ENCODE measurements at regions not wholly inside any gene's neighbourhood (a gene's known extent, or its start where the extent isn't known, plus 50 kb on each side); places are given as distances from the start of the nearest gene placed in this dataset.

DNA sequence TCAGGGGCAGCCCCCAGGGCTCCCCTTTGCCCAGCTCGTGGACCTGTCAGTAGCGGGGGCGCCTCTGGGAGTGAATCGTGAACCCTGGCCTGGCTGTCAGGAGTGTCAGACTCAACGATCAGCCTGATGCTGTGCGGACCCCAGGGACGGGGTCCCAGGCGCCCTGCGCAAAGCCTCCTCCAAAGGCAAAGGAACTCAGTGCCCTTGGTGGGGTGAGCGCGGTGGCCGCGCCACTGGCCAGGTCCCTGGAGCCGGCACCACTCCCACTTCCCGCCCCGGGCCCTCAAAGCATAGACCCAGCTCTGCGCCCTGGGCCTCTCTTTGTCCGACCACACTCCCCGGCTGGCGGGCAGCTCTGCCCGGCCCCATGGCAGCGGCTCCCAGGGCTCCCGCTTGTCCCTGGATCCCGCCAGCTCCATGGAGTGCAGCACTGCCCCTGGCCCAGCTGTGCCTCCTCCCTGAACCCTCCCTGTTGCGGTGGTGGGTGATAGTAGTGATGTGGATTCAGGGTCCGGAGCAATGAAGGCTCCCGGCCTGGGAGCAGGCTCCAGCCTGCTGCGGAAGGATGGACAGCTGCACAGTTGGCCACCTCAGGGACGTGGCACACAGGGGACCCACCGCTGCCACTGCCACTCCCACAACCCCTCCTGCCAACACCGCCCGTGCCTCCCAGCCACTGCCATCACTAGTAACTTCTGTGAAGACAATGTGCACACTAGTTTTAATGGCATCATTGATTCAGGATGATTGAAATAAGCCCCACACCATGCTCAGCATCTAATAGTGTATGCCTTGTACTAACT lies 263.8 kb downstream of the ZBBX start:
- in situ Hi-C loops (cut with HindIII; ENCODE audit: low pct_unique_long_range_greater_than_20kb, low sequenced_read_pairs), result no loop called here
- BruUV-seq (replicated peaks), result no TSS peak
- no peak for ATAC-seq
- POLR2A ChIA-PET, result no interaction called here
- Histone ChIP-seq H3K9me3 (ENCODE audit: control insufficient read depth, insufficient read depth, low read depth, low read length) (no peaks in the 10 kb centered on the region), H3K4me3 (ENCODE audit: low read depth in 2 of 2, low read length in 2 of 2) (no peak overlapping the region), H3K4me1 (ENCODE audit: control insufficient read depth, insufficient read depth, low read length) (no peaks in the 10 kb centered on the region), H3K27me3 (ENCODE audit: control insufficient read depth, insufficient read depth, low read length) (no peaks in the 10 kb centered on the region), H3K27ac (ENCODE audit: low read length) (no peak overlapping the region), H3K36me3 (ENCODE audit: control insufficient read depth, insufficient read depth, low read length) (no peaks in the 10 kb centered on the region)
- CTCF ChIA-PET, result no interaction called here
- TF ChIP-seq POLR2AphosphoS5 (IDR thresholded peaks at IDR 0.05; ENCODE audit: low read depth, low read length) (no peak), CTCF (IDR thresholded peaks at IDR 0.05) (no peak), SIN3A (IDR thresholded peaks at IDR 0.05; ENCODE audit: borderline replicate concordance, insufficient read depth, low read depth, low read length) (no peak), TCF7L2 (IDR thresholded peaks at IDR 0.05; ENCODE audit: low read depth, low read length) (no peak)
- TF ChIP-seq, protein P1, sequence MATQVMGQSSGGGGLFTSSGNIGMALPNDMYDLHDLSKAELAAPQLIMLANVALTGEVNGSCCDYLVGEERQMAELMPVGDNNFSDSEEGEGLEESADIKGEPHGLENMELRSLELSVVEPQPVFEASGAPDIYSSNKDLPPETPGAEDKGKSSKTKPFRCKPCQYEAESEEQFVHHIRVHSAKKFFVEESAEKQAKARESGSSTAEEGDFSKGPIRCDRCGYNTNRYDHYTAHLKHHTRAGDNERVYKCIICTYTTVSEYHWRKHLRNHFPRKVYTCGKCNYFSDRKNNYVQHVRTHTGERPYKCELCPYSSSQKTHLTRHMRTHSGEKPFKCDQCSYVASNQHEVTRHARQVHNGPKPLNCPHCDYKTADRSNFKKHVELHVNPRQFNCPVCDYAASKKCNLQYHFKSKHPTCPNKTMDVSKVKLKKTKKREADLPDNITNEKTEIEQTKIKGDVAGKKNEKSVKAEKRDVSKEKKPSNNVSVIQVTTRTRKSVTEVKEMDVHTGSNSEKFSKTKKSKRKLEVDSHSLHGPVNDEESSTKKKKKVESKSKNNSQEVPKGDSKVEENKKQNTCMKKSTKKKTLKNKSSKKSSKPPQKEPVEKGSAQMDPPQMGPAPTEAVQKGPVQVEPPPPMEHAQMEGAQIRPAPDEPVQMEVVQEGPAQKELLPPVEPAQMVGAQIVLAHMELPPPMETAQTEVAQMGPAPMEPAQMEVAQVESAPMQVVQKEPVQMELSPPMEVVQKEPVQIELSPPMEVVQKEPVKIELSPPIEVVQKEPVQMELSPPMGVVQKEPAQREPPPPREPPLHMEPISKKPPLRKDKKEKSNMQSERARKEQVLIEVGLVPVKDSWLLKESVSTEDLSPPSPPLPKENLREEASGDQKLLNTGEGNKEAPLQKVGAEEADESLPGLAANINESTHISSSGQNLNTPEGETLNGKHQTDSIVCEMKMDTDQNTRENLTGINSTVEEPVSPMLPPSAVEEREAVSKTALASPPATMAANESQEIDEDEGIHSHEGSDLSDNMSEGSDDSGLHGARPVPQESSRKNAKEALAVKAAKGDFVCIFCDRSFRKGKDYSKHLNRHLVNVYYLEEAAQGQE (IDR thresholded peaks at IDR 0.05; ENCODE audit: insufficient read depth in 1 of 2, low read depth in 2 of 2, low read length in 1 of 2), result no peak
- DNase-seq (ENCODE audit: low read depth, low spot score), result no peak
- intact Hi-C loops (cut with micrococcal nuclease; ENCODE audit: unreplicated experiment), result no loop called here

DNA sequence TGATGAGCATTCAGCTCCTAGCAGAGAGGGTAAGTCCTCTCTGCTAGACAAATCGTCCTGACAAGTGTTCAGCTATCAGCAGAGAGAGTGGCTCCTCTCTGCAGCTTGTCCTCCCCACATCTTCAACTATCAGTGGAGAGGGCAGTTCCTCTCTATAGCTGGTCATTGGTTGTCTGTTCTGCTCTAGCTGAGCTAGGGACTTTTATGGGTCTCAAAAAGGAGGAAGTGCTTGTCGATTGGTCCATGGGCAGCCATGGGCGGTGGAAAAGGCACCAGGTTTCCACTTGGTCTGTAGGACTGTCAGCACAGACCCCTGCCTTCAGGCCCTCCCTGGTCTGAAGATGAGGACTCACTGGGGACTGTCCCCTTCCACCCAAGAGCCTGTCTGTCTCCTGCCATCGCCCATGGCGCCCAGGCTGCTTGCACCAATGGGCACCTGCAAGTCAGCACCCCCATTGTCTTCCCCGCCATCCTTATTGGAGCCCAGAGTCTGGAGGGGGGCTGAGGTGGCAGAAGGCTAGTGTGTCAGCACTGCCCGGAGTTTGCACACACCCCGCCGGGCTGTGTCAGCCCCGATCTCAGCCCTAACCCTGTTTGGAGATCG lies 264.7 kb downstream of the ZBBX start:
- no peaks in the 10 kb centered on the region for H3K9me3 ChIP-seq (ENCODE audit: control insufficient read depth, insufficient read depth, low read depth, low read length)
- no peaks in the 10 kb centered on the region for H3K36me3 ChIP-seq (ENCODE audit: control insufficient read depth, insufficient read depth, low read length)
- DNase-seq (ENCODE audit: low read depth, low spot score), result no peak
- intact Hi-C loops (cut with micrococcal nuclease; ENCODE audit: unreplicated experiment), result no loop called here
- no peak overlapping the region for H3K4me3 ChIP-seq (ENCODE audit: low read depth in 2 of 2, low read length in 2 of 2)
- TF ChIP-seq SIN3A (IDR thresholded peaks at IDR 0.05; ENCODE audit: borderline replicate concordance, insufficient read depth, low read depth, low read length) (no peak), TCF7L2 (IDR thresholded peaks at IDR 0.05; ENCODE audit: low read depth, low read length) (no peak), CTCF (IDR thresholded peaks at IDR 0.05) (no peak), POLR2AphosphoS5 (IDR thresholded peaks at IDR 0.05; ENCODE audit: low read depth, low read length) (no peak)
- TF ChIP-seq, protein P1 (IDR thresholded peaks at IDR 0.05; ENCODE audit: insufficient read depth in 1 of 2, low read depth in 2 of 2, low read length in 1 of 2), result no peak
- no peaks in the 10 kb centered on the region for H3K27me3 ChIP-seq (ENCODE audit: control insufficient read depth, insufficient read depth, low read length)
- H3K27ac ChIP-seq (ENCODE audit: low read length), result no peak overlapping the region
- H3K4me1 ChIP-seq (ENCODE audit: control insufficient read depth, insufficient read depth, low read length), result no peaks in the 10 kb centered on the region
- CTCF ChIA-PET, result no interaction called here
- in situ Hi-C loops (cut with HindIII; ENCODE audit: low pct_unique_long_range_greater_than_20kb, low sequenced_read_pairs), result no loop called here
- POLR2A ChIA-PET, result no interaction called here
- ATAC-seq, result no peak
- BruUV-seq (replicated peaks), result no TSS peak
